ENCODE measurements at regions not wholly inside any gene's neighbourhood (a gene's known extent, or its start where the extent isn't known, plus 50 kb on each side); places are given as distances from the start of the nearest gene placed in this dataset.

- no peak overlapping the region for H3K4me3 Mint-ChIP-seq (ENCODE audit: unreplicated experiment)
- peaks cover 42% of the 10 kb centered on the region for H3K4me1 Mint-ChIP-seq (ENCODE audit: low read depth)
- no peaks in the 10 kb centered on the region for H3K36me3 Mint-ChIP-seq (ENCODE audit: low read depth)
- H3K27ac Mint-ChIP-seq (ENCODE audit: unreplicated experiment) = no peak overlapping the region
- DNase-seq (ENCODE audit: low spot score) = no peak
- TF ChIP-seq CTCF (IDR thresholded peaks at IDR 0.05) = no peak
- no peaks in the 10 kb centered on the region for H3K27me3 Mint-ChIP-seq (ENCODE audit: low read depth)
- no peaks in the 10 kb centered on the region for H3K9me3 Mint-ChIP-seq (ENCODE audit: low read depth)
Measured at GRCh38 chr11:128289048-128289447, 298.3 kb downstream of the ETS1 start.

GRCh38 chr11:128288368-128288767 lies 299.0 kb downstream of the ETS1 start:
- no peak overlapping the region for H3K27ac Mint-ChIP-seq (ENCODE audit: unreplicated experiment)
- H3K4me3 Mint-ChIP-seq (ENCODE audit: unreplicated experiment) = no peak overlapping the region
- H3K9me3 Mint-ChIP-seq (ENCODE audit: low read depth) = no peaks in the 10 kb centered on the region
- TF ChIP-seq CTCF (IDR thresholded peaks at IDR 0.05) = no peak
- H3K27me3 Mint-ChIP-seq (ENCODE audit: low read depth) = no peaks in the 10 kb centered on the region
- H3K36me3 Mint-ChIP-seq (ENCODE audit: low read depth) = no peaks in the 10 kb centered on the region
- DNase-seq (ENCODE audit: low spot score) = no peak
- peaks cover 40% of the 10 kb centered on the region for H3K4me1 Mint-ChIP-seq (ENCODE audit: low read depth)

GRCh38 chr11:128285321-128285720 lies 302.0 kb downstream of the ETS1 start:
- H3K27ac Mint-ChIP-seq (ENCODE audit: unreplicated experiment) = no peak overlapping the region
- no peak for TF ChIP-seq CTCF (IDR thresholded peaks at IDR 0.05)
- H3K9me3 Mint-ChIP-seq (ENCODE audit: low read depth) = no peaks in the 10 kb centered on the region
- H3K4me3 Mint-ChIP-seq (ENCODE audit: unreplicated experiment) = no peak overlapping the region
- DNase-seq (ENCODE audit: low spot score) = no peak
- no peaks in the 10 kb centered on the region for H3K36me3 Mint-ChIP-seq (ENCODE audit: low read depth)
- H3K27me3 Mint-ChIP-seq (ENCODE audit: low read depth) = no peaks in the 10 kb centered on the region
- peaks cover 23% of the 10 kb centered on the region for H3K4me1 Mint-ChIP-seq (ENCODE audit: low read depth)

- Mint-ChIP-seq H3K9me3 (ENCODE audit: low read depth) (no peaks in the 10 kb centered on the region), H3K27me3 (ENCODE audit: low read depth) (no peaks in the 10 kb centered on the region)
- no peak for TF ChIP-seq CTCF (IDR thresholded peaks at IDR 0.05)
Measured at GRCh38 chr11:128284634-128285033, 302.7 kb downstream of the ETS1 start.

GRCh38 chr11:128283451-128283850 lies 303.9 kb downstream of the ETS1 start:
- Mint-ChIP-seq H3K27ac (ENCODE audit: unreplicated experiment) (peak overlapping the region; percentile 66), H3K4me1 (ENCODE audit: low read depth) (peaks cover 33% of the 10 kb centered on the region), H3K36me3 (ENCODE audit: low read depth) (no peaks in the 10 kb centered on the region), H3K27me3 (ENCODE audit: low read depth) (no peaks in the 10 kb centered on the region), H3K9me3 (ENCODE audit: low read depth) (no peaks in the 10 kb centered on the region), H3K4me3 (ENCODE audit: unreplicated experiment) (no peak overlapping the region)
- DNase-seq (ENCODE audit: low spot score) = no peak
- no peak for TF ChIP-seq CTCF (IDR thresholded peaks at IDR 0.05)

More at GRCh38 chr11:128284634-128285033, 302.7 kb downstream of the ETS1 start:
- Mint-ChIP-seq H3K4me3 (ENCODE audit: unreplicated experiment) (no peak overlapping the region), H3K4me1 (ENCODE audit: low read depth) (peaks cover 23% of the 10 kb centered on the region), H3K36me3 (ENCODE audit: low read depth) (no peaks in the 10 kb centered on the region), H3K27ac (ENCODE audit: unreplicated experiment) (no peak overlapping the region)
- no peak for DNase-seq (ENCODE audit: low spot score)
